Esophagus (tissue), 2 donors: ENCODE measurements at regions not wholly inside any gene's neighbourhood (a gene's known extent, or its start where the extent isn't known, plus 50 kb on each side); places are given as distances from the start of the nearest gene placed in this dataset.

Experiments
- H3K27ac ChIP-seq, 2 donors: one replicate each; pipeline ENCODE4 v1.5.1; 2013; ENCODE audit warnings: low read depth in 2 of 2, mild to moderate bottlenecking in 2 of 2, inconsistent platforms in 1 of 2, low read length in 1 of 2, moderate library complexity in 1 of 2
- H3K27me3 ChIP-seq, 2 donors: one replicate each; pipeline ENCODE4 v1.6.1; 2013; ENCODE audit warnings: low read length in 2 of 2, control low read depth in 1 of 2, mild to moderate bottlenecking in 1 of 2; ENCODE audit not compliant: insufficient read depth in 2 of 2, control insufficient read depth in 1 of 2
- H3K36me3 ChIP-seq, 2 donors: one replicate each; pipeline ENCODE4 v1.6.1; 2013; ENCODE audit warnings: low read length in 1 of 2; ENCODE audit not compliant: control insufficient read depth in 2 of 2, insufficient read depth in 2 of 2
- H3K4me1 ChIP-seq, 2 donors: one replicate each; pipeline ENCODE4 v1.6.1; 2013; ENCODE audit warnings: low read length in 1 of 2; ENCODE audit not compliant: control insufficient read depth in 2 of 2, insufficient read depth in 2 of 2
- H3K4me3 ChIP-seq, 2 donors: one replicate each; pipeline ENCODE4 v1.5.1; 2013; ENCODE audit warnings: low read length in 2 of 2, mild to moderate bottlenecking in 2 of 2, low read depth in 1 of 2, moderate library complexity in 1 of 2
- H3K9me3 ChIP-seq, 2 donors: one replicate each; pipeline ENCODE4 v1.6.1; 2013; ENCODE audit warnings: mild to moderate bottlenecking in 2 of 2, low read depth in 1 of 2, low read length in 1 of 2, moderate library complexity in 1 of 2; ENCODE audit not compliant: control insufficient read depth in 2 of 2, insufficient read depth in 1 of 2
- WGBS, 2 donors: extraction: QIAGEN DNeasy Blood & Tissue Kit; methylation state at CpG; one replicate each; pipeline ENCODE4 v1.1.7; 2013; 5-methylcytosine and 5-hydroxymethylcytosine counted together
- donor health status: healthy with polysubstance abuse.
- donor health status: Bipolar disorder and iron deficiency.

GRCh38 chr9:107755246-107755645, 265.7 kb upstream of the KLF4 start:
- H3K4me3 ChIP-seq = no peak overlapping the region
- 26 to 30% methylated on average over 4 of the region's 4 CpGs for WGBS, 2 donors
- peaks cover 0 to 4% of the 10 kb centered on the region in 2 donors for H3K4me1 ChIP-seq
- H3K27me3 ChIP-seq = no peaks in the 10 kb centered on the region
- peak overlapping the region in 1 of 2 donors; percentile 80 for H3K27ac ChIP-seq
- no peaks in the 10 kb centered on the region for H3K9me3 ChIP-seq
- no peaks in the 10 kb centered on the region for H3K36me3 ChIP-seq

GRCh38 chr9:107751567-107752210, 262.1 kb upstream of the KLF4 start:
- H3K27ac ChIP-seq = peak overlapping the region; percentile 87 to 90
- 21 to 35% methylated on average over 5 of the region's 5 CpGs for WGBS, 2 donors
- no peak overlapping the region for H3K4me3 ChIP-seq
- H3K36me3 ChIP-seq = no peaks in the 10 kb centered on the region
- H3K27me3 ChIP-seq = no peaks in the 10 kb centered on the region
- H3K4me1 ChIP-seq = peaks cover 5 to 10% of the 10 kb centered on the region in 2 donors
- no peaks in the 10 kb centered on the region for H3K9me3 ChIP-seq

- H3K4me3 ChIP-seq = no peak overlapping the region
- H3K27ac ChIP-seq = peak overlapping the region; percentile 86 to 87
- H3K27me3 ChIP-seq = no peaks in the 10 kb centered on the region
- H3K4me1 ChIP-seq = peaks cover 5 to 10% of the 10 kb centered on the region in 2 donors
- 9 to 29% methylated on average over 8 of the region's 8 CpGs for WGBS, 2 donors
- H3K9me3 ChIP-seq = no peaks in the 10 kb centered on the region
- H3K36me3 ChIP-seq = no peaks in the 10 kb centered on the region
Observed at GRCh38 chr9:107750741-107751566, 261.4 kb upstream of the KLF4 start.

- Histone ChIP-seq H3K4me3 (no peak overlapping the region), H3K4me1 (peaks cover 5 to 10% of the 10 kb centered on the region in 2 donors), H3K27ac (peak overlapping the region; percentile 85 to 86), H3K36me3 (no peaks in the 10 kb centered on the region), H3K9me3 (no peaks in the 10 kb centered on the region), H3K27me3 (no peaks in the 10 kb centered on the region)
- 44 to 60% methylated on average over 5 of the region's 5 CpGs for WGBS, 2 donors
Observed at GRCh38 chr9:107749787-107750444, 260.3 kb upstream of the KLF4 start.

GRCh38 chr9:107744873-107745272, 255.3 kb upstream of the KLF4 start:
- WGBS, 2 donors = 76 to 94% methylated on average over 2 of the region's 2 CpGs
- H3K36me3 ChIP-seq = no peaks in the 10 kb centered on the region
- H3K4me1 ChIP-seq = peaks cover 8 to 17% of the 10 kb centered on the region in 2 donors
- no peaks in the 10 kb centered on the region for H3K9me3 ChIP-seq
- H3K4me3 ChIP-seq = no peak overlapping the region
- no peaks in the 10 kb centered on the region for H3K27me3 ChIP-seq
- H3K27ac ChIP-seq = no peak overlapping the region

GRCh38 chr9:107742531-107743309, 253.2 kb upstream of the KLF4 start:
- H3K27ac ChIP-seq = no peak overlapping the region
- 74 to 76% methylated on average over 10 of the region's 10 CpGs for WGBS, 2 donors

GRCh38 chr9:107740088-107740980, 250.8 kb upstream of the KLF4 start:
- Histone ChIP-seq H3K36me3 (no peaks in the 10 kb centered on the region), H3K27me3 (no peaks in the 10 kb centered on the region), H3K27ac (peak overlapping the region; percentile 63 to 82), H3K4me1 (peaks cover 11 to 27% of the 10 kb centered on the region in 2 donors), H3K4me3 (no peak overlapping the region), H3K9me3 (no peaks in the 10 kb centered on the region)
- WGBS, 2 donors = 49 to 62% methylated on average over 10 of the region's 10 CpGs

More at GRCh38 chr9:107742531-107743309, 253.2 kb upstream of the KLF4 start:
- no peaks in the 10 kb centered on the region for H3K27me3 ChIP-seq
- H3K9me3 ChIP-seq = no peaks in the 10 kb centered on the region
- H3K4me3 ChIP-seq = no peak overlapping the region
- peaks cover 10 to 23% of the 10 kb centered on the region in 2 donors for H3K4me1 ChIP-seq
- H3K36me3 ChIP-seq = no peaks in the 10 kb centered on the region

- Histone ChIP-seq H3K4me3 (no peak overlapping the region), H3K27ac (peak overlapping the region; percentile 72 to 82), H3K4me1 (peaks cover 11 to 27% of the 10 kb centered on the region in 2 donors), H3K36me3 (no peaks in the 10 kb centered on the region), H3K9me3 (no peaks in the 10 kb centered on the region), H3K27me3 (no peaks in the 10 kb centered on the region)
- 26 to 53% methylated on average over 12 of the region's 12 CpGs for WGBS, 2 donors
Observed at GRCh38 chr9:107739601-107740082, 250.1 kb upstream of the KLF4 start.
